Endothelial cell of umbilical vein (primary cell): ENCODE measurements at regions not wholly inside any gene's neighbourhood (a gene's known extent, or its start where the extent isn't known, plus 50 kb on each side); places are given as distances from the start of the nearest gene placed in this dataset.

Source experiments
- BruUV-seq: library from RNA; stranded (reverse); fragments of 400-500 nt; replicated peaks from 2 replicates; lab custom pipeline; 2021; lab: Mats Ljungman, UMichigan
- CTCF ChIA-PET: fragments of 300-600, 350-600 bp; sonication (Branson Sonifier 250); formaldehyde crosslinking; loops from one replicate; lab custom pipeline; 2021; ENCODE audit warnings: antibody characterized with exemption, inconsistent platforms; lab: Charles Lee
- POLR2A ChIA-PET: fragments of 300-600, 350-600 bp; sonication (Branson Sonifier 250); formaldehyde crosslinking; loops from one replicate; lab custom pipeline; 2021; ENCODE audit warnings: antibody characterized with exemption, inconsistent platforms; lab: Charles Lee
- DNase-seq: peaks from one replicate; pipeline ENCODE4 v3.0.0-alpha.2; 2011; ENCODE audit warnings: low read depth, low spot score
- FAIRE-seq: peaks from 2 replicates; lab custom pipeline; 2011; peaks lifted over from hg19 to GRCh38; lab: Jason Lieb, UNC
- H2AFZ ChIP-seq: 2 replicates; pipeline ENCODE4 v1.6.0; 2012; ENCODE audit warnings: low read depth, low read length, control low read depth, inconsistent platforms
- H3K27ac ChIP-seq: 2 replicates; pipeline ENCODE4 v1.5.1; 2011; ENCODE audit warnings: low read depth, mild to moderate bottlenecking, control low read depth, low read length, moderate library complexity; ENCODE audit not compliant: insufficient read depth
- H3K27me3 ChIP-seq, 2 experiments: 2 replicates each; pipeline versions ENCODE4 v1.6.0 to v1.6.1; 2011; ENCODE audit warnings: low read length in 2 of 2, mixed read lengths in 1 of 2; ENCODE audit not compliant: control insufficient read depth in 2 of 2, insufficient read depth in 2 of 2
- H3K36me3 ChIP-seq, 2 experiments: 2 replicates in 1 of 2; 3 replicates in 1 of 2; pipeline ENCODE4 v1.5.1; 2011; ENCODE audit warnings: low read length in 2 of 2, mild to moderate bottlenecking in 1 of 2, moderate library complexity in 1 of 2; ENCODE audit not compliant: control insufficient read depth in 2 of 2, insufficient read depth in 2 of 2; ENCODE audit errors: extremely low read depth in 1 of 2
- H3K4me1 ChIP-seq: 3 replicates; pipeline ENCODE4 v1.5.1; 2011; ENCODE audit warnings: mild to moderate bottlenecking, low read length; ENCODE audit not compliant: control insufficient read depth, insufficient read depth; ENCODE audit errors: extremely low read depth
- H3K4me2 ChIP-seq: 2 replicates; pipeline ENCODE4 v1.6.1; 2011; ENCODE audit warnings: low read length, control low read depth, mixed read lengths; ENCODE audit not compliant: insufficient read depth
- H3K4me3 ChIP-seq, 3 experiments: fragments of 200-600 bp in 1 of 3; sonication (generic), shearing (Covaris generic) in 1 of 3; replicated peaks in 1 of 3; 2 replicates each; pipeline ENCODE4 v1.5.1; 2011 to 2016; ENCODE audit warnings: control low read depth in 3 of 3, low read length in 3 of 3, mild to moderate bottlenecking in 2 of 3, inconsistent platforms in 1 of 3, low read depth in 1 of 3, moderate library complexity in 1 of 3; ENCODE audit not compliant: insufficient read depth in 1 of 3
- H3K79me2 ChIP-seq: 2 replicates; pipeline ENCODE4 v1.6.0; 2012; ENCODE audit warnings: low read length, inconsistent platforms; ENCODE audit not compliant: control insufficient read depth, insufficient read depth
- H3K9ac ChIP-seq: replicated peaks from 2 replicates; pipeline ENCODE3; 2011; ENCODE audit warnings: low read length, control low read depth; ENCODE audit not compliant: insufficient read depth; ENCODE audit errors: extremely low read depth
- H3K9me1 ChIP-seq: replicated peaks from 3 replicates; pipeline ENCODE4 v1.6.0; 2011; ENCODE audit warnings: mild to moderate bottlenecking, low read length; ENCODE audit not compliant: control insufficient read depth, insufficient read depth; ENCODE audit errors: extremely low read depth
- H3K9me3 ChIP-seq: replicated peaks from 2 replicates; pipeline ENCODE4 v1.5.1; 2012; ENCODE audit warnings: low read length, inconsistent platforms; ENCODE audit not compliant: control insufficient read depth, insufficient read depth
- H4K20me1 ChIP-seq: replicated peaks from 2 replicates; pipeline ENCODE3; 2011; ENCODE audit warnings: mild to moderate bottlenecking, low read length; ENCODE audit not compliant: control insufficient read depth, insufficient read depth; ENCODE audit errors: extremely low read depth
- EZH2 ChIP-seq: IDR thresholded peaks from 2 replicates; pipeline ENCODE4 v1.6.1; 2012; ENCODE audit warnings: borderline replicate concordance, low read depth, mild to moderate bottlenecking, moderate library complexity, low read length, inconsistent platforms; ENCODE audit not compliant: severe bottlenecking
- FOS ChIP-seq: IDR thresholded peaks from 2 replicates; pipeline ENCODE4 v1.6.1; 2011; ENCODE audit warnings: mild to moderate bottlenecking, low read length, moderate library complexity, borderline replicate concordance; ENCODE audit not compliant: insufficient read depth
- GATA2 ChIP-seq: IDR thresholded peaks from 2 replicates; pipeline ENCODE4 v1.7.0; 2011; ENCODE audit warnings: low read depth, mild to moderate bottlenecking, moderate library complexity, mixed read lengths, low read length; ENCODE audit not compliant: insufficient read length, insufficient read depth
- JUN ChIP-seq: IDR thresholded peaks from 2 replicates; pipeline ENCODE4 v1.6.1; 2011; ENCODE audit warnings: borderline replicate concordance, low read depth; ENCODE audit not compliant: insufficient read length, insufficient read depth
- MAX ChIP-seq: IDR thresholded peaks from 2 replicates; pipeline ENCODE4 v1.6.1; 2011; ENCODE audit not compliant: insufficient read depth, insufficient read length
- MYC ChIP-seq: IDR thresholded peaks from one replicate; pipeline ENCODE4 v1.6.1; 2011; ENCODE audit warnings: mild to moderate bottlenecking, low read depth, low read length
- POLR2A ChIP-seq: IDR thresholded peaks from 2 replicates; pipeline ENCODE4 v1.6.1; 2012; ENCODE audit warnings: low read depth, mild to moderate bottlenecking, control low read depth, low read length
- POLR2AphosphoS5 ChIP-seq: IDR thresholded peaks from 2 replicates; pipeline ENCODE4 v1.6.1; 2012; ENCODE audit warnings: low read depth, mild to moderate bottlenecking, control low read depth, low read length, moderate library complexity; ENCODE audit not compliant: insufficient read depth
- dilution Hi-C: fragments of 300-500 bp; cut with MboI; formaldehyde crosslinking; loops from one replicate; pipeline ENCODE4 v1.15.0; 2019; ENCODE audit warnings: low sequenced_read_pairs; ENCODE audit not compliant: extremely low pct_ligation_motif_present
- intact Hi-C: fragments of 100-400 bp; cut with micrococcal nuclease; formaldehyde crosslinking; loops from one replicate; pipeline ENCODE4 v1.10.0; 2022
- TF ChIP-seq, protein P1 (sequence below), 2 donors: IDR thresholded peaks; 1 replicate in 1 of 2; 2 replicates in 1 of 2; pipeline ENCODE4 v1.5.1; 2011; ENCODE audit warnings: low read length in 2 of 2, mild to moderate bottlenecking in 2 of 2, moderate library complexity in 2 of 2, control low read depth in 1 of 2, inconsistent platforms in 1 of 2, low read depth in 1 of 2; ENCODE audit not compliant: insufficient read depth in 1 of 2; ENCODE audit errors: extremely low read depth in 1 of 2

DNA sequence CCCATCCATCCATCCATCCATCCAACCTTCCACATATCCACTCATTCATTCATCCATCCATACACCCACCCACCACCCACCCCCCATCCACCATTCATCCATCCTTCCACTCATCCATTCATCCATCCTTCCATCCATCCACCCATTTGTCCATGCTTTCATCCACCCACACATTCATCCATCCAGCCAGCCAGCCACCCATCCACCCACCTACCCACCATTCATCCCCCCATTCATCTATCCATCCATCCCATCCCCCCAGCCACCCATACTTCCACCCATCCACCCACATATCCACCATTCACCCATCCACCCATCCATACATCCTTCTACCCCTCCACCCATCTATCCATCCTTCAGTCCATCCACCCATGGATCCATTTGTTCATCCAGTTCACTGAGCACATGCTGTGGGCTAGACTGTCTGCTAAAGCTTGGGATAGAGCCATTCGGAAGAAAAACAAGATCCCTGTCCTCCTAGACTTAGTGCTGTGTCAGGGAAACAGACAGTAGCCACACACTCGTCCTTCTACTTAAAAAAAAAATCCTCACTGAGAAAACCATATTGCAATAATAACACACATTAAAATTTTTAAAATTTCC is 377.5 kb downstream of the ADGRD1 start:
- FAIRE-seq (no peak), DNase-seq (no peak)
- ChIA-PET CTCF (no interaction called here), POLR2A (no interaction called here)
- Histone ChIP-seq H3K9me1 (no peaks in the 10 kb centered on the region), H3K4me3 (no peak overlapping the region), H2AFZ (no peak overlapping the region), H3K9me3 (peaks cover 2% of the 10 kb centered on the region), H4K20me1 (no peaks in the 10 kb centered on the region), H3K27ac (no peak overlapping the region), H3K4me1 (no peaks in the 10 kb centered on the region), H3K9ac (no peak overlapping the region), H3K27me3 (no peaks in the 10 kb centered on the region), H3K36me3 (no peaks in the 10 kb centered on the region), H3K4me2 (no peak overlapping the region), H3K79me2 (no peaks in the 10 kb centered on the region)
- intact Hi-C loops (no loop called here), dilution Hi-C loops (no loop called here)
- TF ChIP-seq, protein P1, sequence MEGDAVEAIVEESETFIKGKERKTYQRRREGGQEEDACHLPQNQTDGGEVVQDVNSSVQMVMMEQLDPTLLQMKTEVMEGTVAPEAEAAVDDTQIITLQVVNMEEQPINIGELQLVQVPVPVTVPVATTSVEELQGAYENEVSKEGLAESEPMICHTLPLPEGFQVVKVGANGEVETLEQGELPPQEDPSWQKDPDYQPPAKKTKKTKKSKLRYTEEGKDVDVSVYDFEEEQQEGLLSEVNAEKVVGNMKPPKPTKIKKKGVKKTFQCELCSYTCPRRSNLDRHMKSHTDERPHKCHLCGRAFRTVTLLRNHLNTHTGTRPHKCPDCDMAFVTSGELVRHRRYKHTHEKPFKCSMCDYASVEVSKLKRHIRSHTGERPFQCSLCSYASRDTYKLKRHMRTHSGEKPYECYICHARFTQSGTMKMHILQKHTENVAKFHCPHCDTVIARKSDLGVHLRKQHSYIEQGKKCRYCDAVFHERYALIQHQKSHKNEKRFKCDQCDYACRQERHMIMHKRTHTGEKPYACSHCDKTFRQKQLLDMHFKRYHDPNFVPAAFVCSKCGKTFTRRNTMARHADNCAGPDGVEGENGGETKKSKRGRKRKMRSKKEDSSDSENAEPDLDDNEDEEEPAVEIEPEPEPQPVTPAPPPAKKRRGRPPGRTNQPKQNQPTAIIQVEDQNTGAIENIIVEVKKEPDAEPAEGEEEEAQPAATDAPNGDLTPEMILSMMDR (IDR thresholded peaks at IDR 0.05; ENCODE audit: extremely low read depth in 1 of 2, insufficient read depth in 1 of 2, low read depth in 1 of 2, low read length in 2 of 2) = no peak
- TF ChIP-seq EZH2 = no peak
- TF ChIP-seq POLR2AphosphoS5 = no peak
- no peak for TF ChIP-seq GATA2
- no peak for TF ChIP-seq MYC
- TF ChIP-seq POLR2A = no peak
- no peak for TF ChIP-seq MAX
- TF ChIP-seq JUN = no peak
- no peak for TF ChIP-seq FOS
- BruUV-seq = no TSS peak
